Stomach (tissue), 4 donors: ENCODE measurements at regions not wholly inside any gene's neighbourhood (a gene's known extent, or its start where the extent isn't known, plus 50 kb on each side); places are given as distances from the start of the nearest gene placed in this dataset.

Source experiments
- CTCF ChIP-seq, 7 experiments: fragments of 450-650 bp in 4 of 7; fragments of 200-600 bp in 3 of 7; sonication (generic) in 3 of 7; IDR thresholded peaks; one replicate each; pipeline ENCODE4 v1.5.1; 2016 to 2019; ENCODE audit warnings: antibody characterized with exemption in 7 of 7, control low read depth in 2 of 7, mild to moderate bottlenecking in 1 of 7
- EP300 ChIP-seq: sonication (generic); formaldehyde crosslinking; IDR thresholded peaks from one replicate; pipeline ENCODE4 v1.6.1; 2017; ENCODE audit warnings: antibody characterized with exemption
- POLR2A ChIP-seq, 4 donors: fragments of 450-650 bp; IDR thresholded peaks; one replicate each; pipeline ENCODE4 v1.6.1; 2016; ENCODE audit warnings: antibody characterized with exemption in 4 of 4, control low read depth in 2 of 4, mild to moderate bottlenecking in 1 of 4, moderate library complexity in 1 of 4
- POLR2AphosphoS5 ChIP-seq, 3 donors: sonication (generic); formaldehyde crosslinking; IDR thresholded peaks; one replicate each; pipeline ENCODE4 v1.6.1; 2016; ENCODE audit warnings: antibody characterized with exemption in 3 of 3

- no peak for TF ChIP-seq POLR2AphosphoS5 (IDR thresholded peaks at IDR 0.05)
- TF ChIP-seq POLR2A (IDR thresholded peaks at IDR 0.05): no peak
- TF ChIP-seq CTCF (IDR thresholded peaks at IDR 0.05): no peak
- no peak for TF ChIP-seq EP300
Measured at GRCh38 chr2:3025261-3025660, 352.4 kb downstream of the EIPR1 start.
